Right lobe of liver (tissue), 4 donors: ENCODE measurements at regions not wholly inside any gene's neighbourhood (a gene's known extent, or its start where the extent isn't known, plus 50 kb on each side); places are given as distances from the start of the nearest gene placed in this dataset.
"Not testable (repeated sequence)": the region's sequence is repeated elsewhere in the genome, so short reads cannot be mapped to it uniquely, and the experiment has no call there.

Experiments
- CTCF ChIP-seq, 4 donors: fragments of 200-600 bp in 3 of 4; fragments of 450-650 bp in 1 of 4; IDR thresholded peaks; one replicate each; pipeline versions ENCODE4 v1.5.1 to v1.8.0; 2016 to 2022; ENCODE audit warnings: antibody characterized with exemption in 4 of 4, mild to moderate bottlenecking in 2 of 4
- POLR2A ChIP-seq: fragments of 450-650 bp; IDR thresholded peaks from one replicate; pipeline ENCODE4 v1.6.1; 2017; ENCODE audit warnings: antibody characterized with exemption, mild to moderate bottlenecking
- donor health status: DM: no; HTN: no; CAD: no.
- donor health status: DM: no; HTN: no; CAD: no.
- donor health status: DM: no; HTN: yes; CAD: no.

DNA sequence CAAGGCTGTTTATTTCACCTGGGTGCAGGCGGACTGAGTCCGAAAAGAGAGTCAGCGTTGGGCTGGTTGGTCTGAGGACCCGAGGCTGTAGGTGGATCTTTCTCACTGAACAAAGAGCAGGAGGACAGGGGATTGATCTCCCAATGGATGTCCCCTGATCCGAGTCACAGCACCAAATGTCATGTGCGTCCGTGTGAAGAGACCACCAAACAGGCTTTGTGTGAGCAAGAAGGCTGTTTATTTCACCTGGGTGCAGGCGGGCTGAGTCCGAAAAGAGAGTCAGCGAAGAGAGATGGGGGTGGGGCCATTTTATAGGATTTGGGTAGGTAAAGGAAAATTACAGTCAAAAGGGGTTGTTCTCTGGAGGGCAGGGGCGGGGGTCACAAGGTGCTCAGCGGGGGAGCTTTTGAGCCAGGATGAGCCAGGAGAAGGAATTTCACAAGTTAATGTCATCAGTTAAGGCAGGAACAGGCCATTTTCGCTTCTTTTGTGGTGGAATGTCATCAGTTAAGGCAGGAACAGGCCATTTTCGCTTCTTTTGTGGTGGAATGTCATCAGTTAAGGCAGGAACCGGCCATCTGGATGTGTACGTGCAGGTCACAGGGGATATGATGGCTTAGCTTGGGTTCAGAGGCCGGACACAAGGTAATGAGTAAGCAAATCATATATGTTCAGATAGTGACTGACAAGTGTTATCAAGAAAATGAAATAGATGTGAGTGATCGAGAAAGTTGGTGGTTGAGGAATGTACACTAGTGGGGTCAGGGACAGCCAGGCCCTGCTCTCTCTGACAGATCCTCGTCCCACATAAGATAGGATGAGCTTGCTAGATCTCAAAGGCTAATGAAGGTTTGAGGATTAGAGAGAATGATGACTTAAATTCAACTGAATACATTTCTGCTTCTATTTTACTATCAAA is 760.0 kb downstream of the KCNT2 start:
- TF ChIP-seq POLR2A; CTCF (IDR thresholded peaks at IDR 0.05): not testable (repeated sequence)
